IPS DF 4.7 (cell line): ENCODE measurements at regions not wholly inside any gene's neighbourhood (a gene's known extent, or its start where the extent isn't known, plus 50 kb on each side); places are given as distances from the start of the nearest gene placed in this dataset.

Experiments
- DNase-seq: peaks from one replicate; pipeline ENCODE4 v3.0.0-alpha.2; 2013; ENCODE audit warnings: low spot score; ENCODE audit errors: extremely low read depth

DNA sequence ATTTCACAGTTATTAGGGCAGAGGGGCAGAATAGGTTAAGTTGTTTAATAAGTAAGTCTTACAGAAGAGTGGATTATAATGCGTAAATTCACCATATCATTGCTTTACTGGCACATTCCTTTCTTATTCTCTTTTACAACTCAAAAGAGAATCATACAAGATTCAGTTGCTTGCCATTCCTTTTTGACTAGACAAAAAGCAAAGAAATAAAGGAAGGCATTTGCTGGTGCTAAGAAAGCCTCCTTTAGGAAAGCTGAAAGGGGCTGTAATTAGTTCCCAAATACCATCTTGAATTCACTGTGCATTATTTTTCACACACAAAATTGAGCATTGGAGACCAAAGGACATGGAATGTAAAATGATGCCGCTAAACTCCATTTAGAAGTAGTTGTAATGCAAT is 499.3 kb downstream of the NXPH1 start:
- no peak for DNase-seq

- DNase-seq = no peak
Observed at GRCh38 chr7:8937204-8937603, 503.8 kb downstream of the NXPH1 start.

- DNase-seq = no peak
Observed at GRCh38 chr7:8938044-8938805, 504.8 kb downstream of the NXPH1 start.

GRCh38 chr7:8939446-8939845 is 506.0 kb downstream of the NXPH1 start:
- no peak for DNase-seq

DNA sequence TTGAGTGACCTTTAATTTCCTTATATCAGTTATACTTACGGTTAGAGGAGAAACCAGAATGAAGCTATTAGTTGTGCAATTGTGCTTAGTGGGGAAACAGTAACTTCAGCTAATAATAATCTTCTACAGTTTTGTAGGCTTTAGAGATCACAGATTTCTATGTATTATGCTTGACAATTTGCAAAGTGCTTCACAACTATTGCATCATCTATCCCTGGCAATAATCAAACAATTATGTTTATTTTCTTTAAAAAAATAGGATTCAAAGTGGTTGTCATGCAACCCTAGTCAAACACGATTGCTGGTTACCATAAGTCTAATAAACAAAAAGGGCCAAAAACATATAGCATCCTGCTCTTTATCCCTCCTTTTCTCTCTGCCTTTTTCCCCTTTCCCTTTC is 530.3 kb downstream of the NXPH1 start:
- DNase-seq = no peak

DNA sequence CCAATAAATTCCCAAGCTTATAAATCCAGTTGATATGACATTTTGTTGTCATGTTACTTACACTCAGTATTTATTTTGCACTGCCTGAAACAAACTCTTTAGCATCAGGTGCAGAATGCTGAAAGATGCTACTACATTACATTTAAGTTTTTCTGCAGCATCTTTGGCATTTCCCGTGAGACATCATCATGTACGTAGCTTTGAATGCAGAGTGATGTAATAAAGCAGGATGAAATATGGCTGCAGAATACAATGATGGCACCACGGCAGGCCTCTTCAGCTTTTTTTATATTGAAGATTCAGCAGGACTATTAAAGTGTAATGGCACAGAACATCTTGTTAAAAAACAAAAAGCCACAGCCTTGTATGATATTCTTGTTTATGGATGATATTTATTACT is 531.8 kb downstream of the NXPH1 start:
- no peak for DNase-seq

DNA sequence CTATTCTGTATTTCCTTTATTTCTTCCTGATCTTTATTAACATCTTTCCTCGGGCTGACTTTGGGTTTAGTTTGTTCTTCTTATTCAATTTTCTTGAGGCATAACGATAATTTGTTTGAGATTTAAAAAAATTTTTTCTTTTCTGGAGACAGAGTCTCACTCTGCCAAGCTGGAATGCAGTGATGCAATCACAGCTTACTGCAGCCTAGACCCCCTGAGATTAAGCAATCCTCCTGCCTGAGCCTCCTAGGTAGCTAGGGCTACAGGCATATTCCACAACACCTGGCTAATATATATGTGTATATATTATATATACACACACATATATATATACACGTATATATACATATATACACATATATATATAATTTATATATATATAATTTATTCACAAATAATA is 540.2 kb downstream of the NXPH1 start:
- no peak for DNase-seq

- no peak for DNase-seq
Observed at GRCh38 chr7:8975681-8976080, 542.3 kb downstream of the NXPH1 start.

DNA sequence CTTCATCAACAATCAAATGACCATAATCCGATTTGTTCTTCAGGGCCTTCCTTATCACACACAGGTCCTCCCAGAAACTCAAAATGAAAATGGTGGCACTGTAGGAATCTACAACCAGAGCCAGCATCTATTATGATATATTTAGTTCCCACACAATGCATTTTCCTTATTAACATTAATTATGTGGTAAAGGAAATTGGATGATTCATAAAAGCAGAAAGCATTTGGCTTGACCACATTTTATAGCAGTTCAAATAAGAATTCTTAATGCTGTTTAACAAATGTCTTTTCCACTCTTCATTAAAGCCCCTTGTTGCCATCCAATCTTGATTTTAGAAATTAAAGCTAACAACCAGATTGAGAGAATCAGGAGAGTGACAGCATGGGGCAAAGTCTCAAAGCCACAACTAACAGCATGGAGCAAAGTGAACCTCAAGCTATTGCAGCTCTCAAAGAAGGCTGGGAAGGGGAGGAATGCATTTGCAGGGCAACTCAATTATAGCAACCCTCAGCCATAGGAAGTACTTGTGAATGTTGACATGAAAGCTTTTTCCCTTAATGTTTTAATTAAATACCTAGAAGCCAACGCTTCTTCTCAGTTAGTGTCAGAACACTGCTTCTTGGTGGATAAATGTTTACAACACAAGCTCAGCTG is 549.1 kb downstream of the NXPH1 start:
- DNase-seq = no peak

DNA sequence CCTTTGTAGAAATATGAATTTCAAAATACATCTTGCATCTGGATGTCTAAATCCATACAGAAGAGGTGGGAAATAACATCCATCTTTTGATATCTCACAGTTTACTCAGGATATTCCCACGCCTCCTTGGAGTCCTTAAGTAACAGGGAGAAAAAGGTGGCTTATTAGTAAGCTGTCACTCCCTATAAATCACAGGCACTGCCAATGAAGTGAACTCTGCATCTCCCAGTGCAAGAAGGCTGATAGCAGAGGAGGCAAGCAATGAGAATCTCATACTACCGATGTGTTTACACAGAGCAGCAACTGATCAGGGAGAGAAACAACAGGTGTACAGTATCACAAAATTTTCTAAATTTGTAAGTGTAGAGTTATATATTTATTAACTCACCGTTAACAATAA is 551.8 kb downstream of the NXPH1 start:
- no peak for DNase-seq

DNA sequence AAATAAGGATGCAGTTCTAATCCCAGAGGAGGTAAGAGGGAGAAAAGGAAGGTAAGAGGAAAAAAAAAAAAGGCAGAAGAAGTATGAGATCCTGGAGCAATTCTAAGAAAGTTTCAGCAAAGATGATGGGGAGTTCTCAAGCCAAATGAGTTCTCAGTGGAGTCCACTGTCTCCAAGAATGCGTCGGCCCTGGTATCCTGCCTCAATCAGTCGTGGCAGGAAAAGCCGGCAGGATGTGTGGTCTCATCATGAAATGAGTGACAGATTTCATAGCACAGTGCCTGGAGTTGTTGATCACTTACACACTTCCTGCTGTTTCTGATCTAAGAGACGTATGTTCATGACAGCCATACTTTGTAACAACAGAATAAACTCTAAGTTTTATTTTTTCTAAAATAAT is 554.9 kb downstream of the NXPH1 start:
- DNase-seq = no peak

DNA sequence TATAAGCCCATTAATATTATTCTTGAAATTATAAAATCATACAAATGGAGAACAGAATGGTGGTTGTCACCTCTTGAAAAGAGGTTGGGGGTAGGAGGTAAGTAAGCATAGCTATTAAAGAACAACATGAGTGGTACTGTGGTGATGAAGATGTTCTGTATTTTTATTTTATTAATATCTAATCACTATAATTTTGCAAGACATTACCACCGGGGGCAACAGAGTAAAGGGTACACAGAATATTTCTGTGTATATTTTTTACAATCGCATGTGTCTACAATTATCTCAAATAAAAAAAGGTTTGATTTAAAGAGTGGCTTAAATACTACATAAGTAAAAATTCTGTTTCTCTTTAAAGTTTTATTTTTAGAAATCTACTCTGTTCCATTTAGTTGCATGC is 557.8 kb downstream of the NXPH1 start:
- no peak for DNase-seq

GRCh38 chr7:8998762-8999161 is 565.4 kb downstream of the NXPH1 start:
- DNase-seq = no peak

GRCh38 chr7:9013940-9014339 is 580.5 kb downstream of the NXPH1 start:
- DNase-seq = peak; percentile 49

- no peak for DNase-seq
Observed at GRCh38 chr7:9017286-9017685, 583.9 kb downstream of the NXPH1 start.

GRCh38 chr7:9022456-9022855 is 589.0 kb downstream of the NXPH1 start:
- no peak for DNase-seq

DNA sequence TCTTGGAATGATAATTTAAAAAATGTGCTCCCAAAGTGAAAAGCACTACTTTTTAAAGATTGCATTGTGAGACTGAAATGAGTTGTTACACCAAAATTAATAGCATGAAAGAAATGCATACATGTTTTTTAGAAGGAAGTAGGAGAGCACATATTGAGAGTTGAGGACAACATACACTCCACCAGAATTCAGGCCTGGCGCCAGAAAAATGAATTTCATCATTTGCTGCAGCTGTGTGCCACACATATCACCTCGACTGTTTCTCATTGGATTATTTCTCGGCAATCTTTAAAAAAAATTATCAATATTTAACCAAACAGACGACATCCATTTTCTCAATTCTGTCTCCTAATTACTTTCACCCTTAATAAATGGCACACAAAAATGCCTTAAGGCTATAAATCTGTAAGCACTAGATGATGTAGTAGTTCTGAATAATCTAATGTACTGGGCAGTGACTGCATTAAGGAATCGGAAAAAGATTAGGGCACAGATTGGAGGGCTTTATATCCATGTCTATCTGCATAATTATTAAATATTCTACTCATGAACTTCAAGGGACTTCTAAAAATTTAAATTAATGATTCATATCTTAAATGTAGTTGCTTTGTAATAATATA is 590.4 kb downstream of the NXPH1 start:
- DNase-seq = no peak

DNA sequence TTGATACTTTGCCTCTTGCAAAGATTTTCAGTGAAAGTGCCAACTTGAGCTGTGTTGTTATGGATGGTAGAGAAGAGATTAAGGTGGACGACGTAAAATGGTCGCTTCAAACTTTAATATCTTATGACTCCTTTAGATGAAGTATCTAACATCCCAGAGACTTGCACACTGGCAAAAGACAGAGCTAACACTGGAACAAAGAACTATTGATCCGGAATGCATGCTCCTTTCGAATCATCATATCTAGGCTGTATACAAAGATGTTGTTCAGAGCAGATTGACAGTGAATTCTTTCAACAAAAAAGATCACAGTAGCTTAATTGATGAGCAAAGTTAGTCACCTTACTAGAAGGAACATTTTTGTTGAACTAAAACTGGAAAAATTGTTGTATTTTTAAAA is 592.7 kb downstream of the NXPH1 start:
- DNase-seq = no peak

DNA sequence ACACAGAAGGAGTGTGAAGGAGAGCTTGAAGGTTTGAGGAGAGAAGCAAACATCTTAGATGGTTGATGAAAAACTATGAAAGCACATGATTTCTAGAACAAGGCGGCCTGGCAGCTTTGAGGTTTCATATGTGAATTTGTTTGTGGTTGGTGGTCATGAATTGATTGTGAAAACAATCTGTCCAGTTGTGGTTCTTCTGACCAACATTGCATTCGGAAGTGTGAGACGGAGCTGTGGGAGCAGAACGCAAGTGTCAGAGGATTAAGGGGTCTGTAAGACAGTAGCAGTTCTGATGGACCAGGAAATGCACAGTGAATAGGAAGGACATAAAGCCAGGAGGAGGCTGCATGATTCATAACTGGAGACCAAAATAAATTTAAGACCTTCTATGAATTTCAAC is 594.6 kb downstream of the NXPH1 start:
- DNase-seq = no peak

DNA sequence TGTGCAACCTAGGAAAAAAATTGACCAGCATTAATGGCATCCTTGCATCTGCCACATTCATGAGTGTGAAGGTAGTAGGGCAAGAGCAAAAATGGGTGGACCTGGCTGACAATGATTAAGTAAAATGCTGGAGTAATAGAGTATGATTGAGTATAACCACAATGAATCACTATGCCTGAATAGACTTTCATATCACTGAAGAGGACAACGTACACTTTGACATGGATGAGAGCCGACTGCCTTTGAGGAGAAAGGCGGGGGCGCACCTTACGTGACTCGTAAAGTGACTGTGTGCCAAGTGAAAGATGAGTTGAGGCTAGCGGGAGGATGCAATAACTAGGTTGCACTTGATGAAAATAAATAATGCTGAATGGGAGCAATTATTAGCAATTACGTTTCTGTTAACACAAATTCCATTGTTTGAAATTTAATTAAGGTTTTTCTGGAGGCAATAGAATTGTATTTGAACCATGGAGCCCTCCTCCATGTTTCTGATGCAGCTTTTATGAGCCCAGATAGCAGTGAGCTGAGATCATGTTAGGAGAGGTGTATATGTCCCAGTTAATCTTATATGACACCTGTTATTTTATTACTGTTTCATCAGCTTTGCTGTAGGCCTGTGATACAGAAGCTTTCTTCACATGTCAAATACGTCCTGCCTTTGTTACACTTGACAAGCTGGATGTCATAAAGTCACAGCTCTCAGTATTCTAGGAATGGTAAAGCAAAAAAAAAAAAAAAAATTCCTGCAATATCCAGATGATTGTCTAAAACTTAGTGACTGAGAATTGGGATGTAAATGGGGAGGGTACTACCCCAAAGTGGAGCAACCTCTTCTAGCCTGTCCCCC is 596.5 kb downstream of the NXPH1 start:
- DNase-seq = no peak

- no peak for DNase-seq
Observed at GRCh38 chr7:9030976-9031375, 597.6 kb downstream of the NXPH1 start.

DNA sequence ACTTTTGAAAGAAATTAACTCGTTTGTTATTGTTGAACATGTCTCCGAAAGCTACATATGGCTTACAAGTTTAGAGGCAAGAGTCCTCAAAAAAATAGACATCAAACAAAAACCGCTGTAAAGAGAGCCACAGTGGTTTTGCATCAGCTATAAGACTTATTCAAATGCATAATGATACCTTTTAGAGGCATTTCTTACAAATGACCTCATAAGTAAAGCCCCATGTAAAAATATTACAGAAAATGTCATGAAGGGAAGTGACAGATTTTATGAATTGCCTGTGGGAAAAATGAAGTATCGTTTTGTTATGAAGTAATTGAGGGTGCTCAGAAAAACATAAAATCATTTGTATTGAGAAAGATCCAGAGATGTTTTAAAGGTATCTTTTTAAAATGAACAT is 598.0 kb downstream of the NXPH1 start:
- no peak for DNase-seq
